Adrenal gland (tissue), 5 donors: ENCODE measurements at regions not wholly inside any gene's neighbourhood (a gene's known extent, or its start where the extent isn't known, plus 50 kb on each side); places are given as distances from the start of the nearest gene placed in this dataset.

ENCODE experiments used
- POLR2A ChIP-seq, 2 donors: fragments of 450-650 bp; IDR thresholded peaks; one replicate each; pipeline ENCODE4 v1.6.1; 2017; ENCODE audit warnings: antibody characterized with exemption in 2 of 2, mild to moderate bottlenecking in 2 of 2, moderate library complexity in 1 of 2
- TF ChIP-seq, protein P1 (sequence below), 6 experiments: fragments of 450-650 bp in 4 of 6; fragments of 200-600 bp in 2 of 6; sonication (generic) in 1 of 6; IDR thresholded peaks; 1 replicate in 5 of 6; 2 replicates in 1 of 6; pipeline versions ENCODE4 v1.5.1 to v1.8.0; 2016 to 2021; ENCODE audit warnings: antibody characterized with exemption in 6 of 6, mild to moderate bottlenecking in 2 of 6, moderate library complexity in 1 of 6
- donor health status: DM: no; HTN: no; CAD: no.

DNA sequence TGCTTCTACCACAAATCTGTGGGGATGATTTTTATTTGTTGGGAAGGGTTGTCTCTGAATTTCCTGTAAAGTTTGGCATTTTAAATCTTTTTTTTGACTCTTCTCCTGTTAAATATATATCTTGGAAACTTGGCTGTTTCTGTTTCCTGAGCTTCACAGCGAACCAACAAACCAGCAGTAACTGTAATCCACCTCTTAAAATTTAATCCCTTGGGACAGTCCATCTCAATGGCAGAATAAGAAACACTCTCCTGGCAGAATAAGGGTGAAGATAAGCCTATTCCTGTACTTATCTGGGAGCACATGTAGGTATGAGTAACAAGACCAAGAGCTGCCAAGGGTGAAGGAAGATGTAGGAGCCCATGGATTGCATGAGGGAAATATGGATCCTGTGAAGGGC is 73.1 kb upstream of the RPS23 start:
- no peak for TF ChIP-seq POLR2A (IDR thresholded peaks at IDR 0.05)
- TF ChIP-seq, protein P1, sequence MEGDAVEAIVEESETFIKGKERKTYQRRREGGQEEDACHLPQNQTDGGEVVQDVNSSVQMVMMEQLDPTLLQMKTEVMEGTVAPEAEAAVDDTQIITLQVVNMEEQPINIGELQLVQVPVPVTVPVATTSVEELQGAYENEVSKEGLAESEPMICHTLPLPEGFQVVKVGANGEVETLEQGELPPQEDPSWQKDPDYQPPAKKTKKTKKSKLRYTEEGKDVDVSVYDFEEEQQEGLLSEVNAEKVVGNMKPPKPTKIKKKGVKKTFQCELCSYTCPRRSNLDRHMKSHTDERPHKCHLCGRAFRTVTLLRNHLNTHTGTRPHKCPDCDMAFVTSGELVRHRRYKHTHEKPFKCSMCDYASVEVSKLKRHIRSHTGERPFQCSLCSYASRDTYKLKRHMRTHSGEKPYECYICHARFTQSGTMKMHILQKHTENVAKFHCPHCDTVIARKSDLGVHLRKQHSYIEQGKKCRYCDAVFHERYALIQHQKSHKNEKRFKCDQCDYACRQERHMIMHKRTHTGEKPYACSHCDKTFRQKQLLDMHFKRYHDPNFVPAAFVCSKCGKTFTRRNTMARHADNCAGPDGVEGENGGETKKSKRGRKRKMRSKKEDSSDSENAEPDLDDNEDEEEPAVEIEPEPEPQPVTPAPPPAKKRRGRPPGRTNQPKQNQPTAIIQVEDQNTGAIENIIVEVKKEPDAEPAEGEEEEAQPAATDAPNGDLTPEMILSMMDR (IDR thresholded peaks at IDR 0.05), result no peak
